PC-3 (cell line): ENCODE measurements at regions not wholly inside any gene's neighbourhood (a gene's known extent, or its start where the extent isn't known, plus 50 kb on each side); places are given as distances from the start of the nearest gene placed in this dataset.

Experiments used
- ATAC-seq: fragments of 200-7000 bp; cut with Tn5 transposase; 2 replicates; pipeline ENCODE4 v1.9.1; 2020; ENCODE audit warnings: mild to moderate bottlenecking, moderate library complexity
- BruUV-seq: library from RNA; stranded (reverse); fragments of 400-500 nt; replicated peaks from 2 replicates; lab custom pipeline; 2021; lab: Mats Ljungman, UMichigan
- CTCF ChIA-PET: fragments of 300-600 bp; sonication (Branson Sonifier 250); formaldehyde crosslinking; loops from one replicate; lab custom pipeline; 2022; ENCODE audit warnings: antibody characterized with exemption; lab: Charles Lee
- POLR2A ChIA-PET: fragments of 300-600 bp; sonication (Branson Sonifier 250); formaldehyde crosslinking; loops from one replicate; lab custom pipeline; 2022; ENCODE audit warnings: antibody characterized with exemption; ENCODE audit not compliant: unreplicated experiment; lab: Charles Lee
- DNase-seq: peaks from one replicate; pipeline ENCODE4 v3.0.0-alpha.2; 2015
- H2AFZ ChIP-seq: fragments of 300-600 bp; sonication (generic); 2 replicates; pipeline ENCODE4 v1.6.0; 2016; ENCODE audit warnings: antibody characterized with exemption, low read length
- H3F3A ChIP-seq: fragments of 300-600 bp; sonication (generic); one replicate; pipeline ENCODE4 v1.6.0; 2017; ENCODE audit warnings: antibody characterized with exemption, low read length, control low read depth, mild to moderate bottlenecking; ENCODE audit not compliant: unreplicated experiment
- H3K27ac ChIP-seq: fragments of 300-600 bp; sonication (generic); 2 replicates; pipeline ENCODE4 v1.5.1; 2016; ENCODE audit warnings: mild to moderate bottlenecking, low read length
- H3K27me3 ChIP-seq: fragments of 300-600 bp; sonication (generic); 2 replicates; pipeline ENCODE4 v1.6.1; 2016; ENCODE audit warnings: low read length, mixed read lengths
- H3K36me3 ChIP-seq: fragments of 300-600 bp; sonication (generic); 2 replicates; pipeline ENCODE4 v1.6.1; 2016; ENCODE audit warnings: low read depth, mixed run types, low read length, mixed read lengths
- H3K4me1 ChIP-seq: fragments of 300-600 bp; sonication (generic); 2 replicates; pipeline ENCODE4 v1.5.1; 2016; ENCODE audit warnings: low read length; ENCODE audit not compliant: insufficient read depth
- H3K4me2 ChIP-seq: fragments of 300-600 bp; sonication (generic); 2 replicates; pipeline ENCODE4 v1.6.0; 2016; ENCODE audit warnings: low read length
- H3K4me3 ChIP-seq: fragments of 300-600 bp; sonication (generic); 2 replicates; pipeline ENCODE4 v1.5.1; 2016; ENCODE audit warnings: mild to moderate bottlenecking, low read length, mixed read lengths
- H3K79me2 ChIP-seq: fragments of 300-600 bp; sonication (generic); 2 replicates; pipeline ENCODE4 v1.6.1; 2017; ENCODE audit warnings: low read length, mixed read lengths
- H3K9ac ChIP-seq: fragments of 300-600 bp; sonication (generic); 2 replicates; pipeline ENCODE4 v1.6.0; 2016; ENCODE audit warnings: mild to moderate bottlenecking, low read length
- H3K9me2 ChIP-seq: fragments of 300-600 bp; sonication (generic); replicated peaks from 2 replicates; pipeline ENCODE4 v1.6.1; 2016; ENCODE audit warnings: mixed run types, low read length, mixed read lengths
- H3K9me3 ChIP-seq: fragments of 300-600 bp; sonication (generic); 2 replicates; pipeline ENCODE4 v1.6.1; 2016; ENCODE audit warnings: low read length, mixed read lengths
- H4K20me1 ChIP-seq: fragments of 300-600 bp; sonication (generic); 2 replicates; pipeline ENCODE4 v1.6.1; 2016; ENCODE audit warnings: low read length, mixed read lengths
- EZH2 ChIP-seq: fragments of 300-600 bp; sonication (generic); IDR thresholded peaks from one replicate; pipeline ENCODE4 v1.6.1; 2017; ENCODE audit warnings: antibody characterized with exemption, mild to moderate bottlenecking, low read length; ENCODE audit not compliant: unreplicated experiment
- EZH2phosphoT487 ChIP-seq: fragments of 300-600 bp; sonication (generic); IDR thresholded peaks from 2 replicates; pipeline ENCODE4 v1.6.1; 2018; ENCODE audit warnings: mild to moderate bottlenecking, antibody characterized with exemption, low read length, borderline replicate concordance
- intact Hi-C: fragments of 100-400 bp; cut with micrococcal nuclease; formaldehyde crosslinking; loops from 2 replicates; pipeline ENCODE4 v1.9.0; 2023
- TF ChIP-seq, protein P1 (sequence below): fragments of 300-600 bp; sonication (generic); conservative IDR thresholded peaks from 2 replicates; pipeline ENCODE4 v1.5.1; 2017; ENCODE audit warnings: antibody characterized with exemption, low read depth, mild to moderate bottlenecking, low read length

DNA sequence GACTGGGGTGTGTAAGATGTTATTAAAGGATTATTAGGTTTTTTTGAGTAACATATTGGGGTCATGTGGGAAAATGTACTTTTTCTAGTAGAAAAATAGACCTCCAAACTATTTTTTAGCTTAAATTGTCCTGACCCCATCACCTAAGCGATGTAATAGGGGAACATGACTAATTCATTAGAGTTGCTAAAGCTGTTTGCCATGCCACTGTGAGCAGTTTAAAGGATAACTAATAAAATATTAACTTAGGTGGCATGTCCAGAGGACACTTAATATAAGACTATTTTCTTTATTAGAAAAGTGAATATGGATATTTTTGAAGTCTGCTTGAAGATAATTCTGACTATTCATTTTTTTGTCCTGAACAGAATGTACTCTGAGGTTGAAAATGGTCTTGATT lies 545.9 kb upstream of the BTBD3 start:
- intact Hi-C loops: no loop called here
- no peak overlapping the region for H3K27ac ChIP-seq
- ATAC-seq: no peak

DNA sequence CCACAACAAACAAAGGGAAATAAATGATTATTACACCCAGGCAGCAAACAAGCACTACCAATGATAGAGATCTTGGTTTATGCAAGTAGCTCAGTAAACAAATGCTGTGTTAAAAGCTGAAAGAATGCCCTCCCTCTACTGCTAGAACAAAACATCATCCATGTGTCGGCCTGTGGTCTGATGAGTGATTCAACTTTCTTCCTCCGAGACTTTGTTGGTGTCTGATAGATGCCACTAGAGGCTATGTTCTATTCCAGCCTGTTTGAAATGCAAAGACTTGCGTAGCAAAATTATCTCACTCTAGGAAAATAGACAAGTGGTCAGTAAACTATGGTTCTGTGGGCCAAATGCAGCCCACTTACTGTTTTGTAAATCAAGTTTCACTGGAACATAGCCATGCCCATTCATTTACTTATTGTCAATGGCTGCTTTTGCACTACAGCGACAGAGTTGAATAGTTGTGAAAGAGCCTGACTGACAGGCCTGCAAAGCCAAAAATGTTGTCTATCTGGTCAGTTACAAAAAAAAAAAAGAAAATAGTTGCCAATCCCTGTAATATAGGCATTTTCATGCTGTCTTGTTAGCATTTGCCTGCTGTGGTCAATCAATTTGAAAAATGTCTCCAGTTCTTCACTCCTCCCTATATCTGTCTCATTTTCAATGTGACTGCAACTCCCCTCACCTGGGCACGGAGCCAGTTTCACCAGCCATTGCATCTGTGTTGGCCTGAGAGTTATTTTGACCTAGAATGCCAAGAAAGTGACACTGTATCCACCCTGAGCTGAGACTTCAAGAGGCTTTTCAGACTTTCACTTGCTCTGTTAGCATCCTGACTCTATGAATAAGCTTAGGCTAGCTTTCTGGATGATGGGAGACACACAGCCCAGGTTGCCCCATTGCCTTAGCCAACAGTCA lies 544.6 kb upstream of the BTBD3 start:
- H3K9me3 ChIP-seq: no peaks in the 10 kb centered on the region
- TF ChIP-seq, protein P1, sequence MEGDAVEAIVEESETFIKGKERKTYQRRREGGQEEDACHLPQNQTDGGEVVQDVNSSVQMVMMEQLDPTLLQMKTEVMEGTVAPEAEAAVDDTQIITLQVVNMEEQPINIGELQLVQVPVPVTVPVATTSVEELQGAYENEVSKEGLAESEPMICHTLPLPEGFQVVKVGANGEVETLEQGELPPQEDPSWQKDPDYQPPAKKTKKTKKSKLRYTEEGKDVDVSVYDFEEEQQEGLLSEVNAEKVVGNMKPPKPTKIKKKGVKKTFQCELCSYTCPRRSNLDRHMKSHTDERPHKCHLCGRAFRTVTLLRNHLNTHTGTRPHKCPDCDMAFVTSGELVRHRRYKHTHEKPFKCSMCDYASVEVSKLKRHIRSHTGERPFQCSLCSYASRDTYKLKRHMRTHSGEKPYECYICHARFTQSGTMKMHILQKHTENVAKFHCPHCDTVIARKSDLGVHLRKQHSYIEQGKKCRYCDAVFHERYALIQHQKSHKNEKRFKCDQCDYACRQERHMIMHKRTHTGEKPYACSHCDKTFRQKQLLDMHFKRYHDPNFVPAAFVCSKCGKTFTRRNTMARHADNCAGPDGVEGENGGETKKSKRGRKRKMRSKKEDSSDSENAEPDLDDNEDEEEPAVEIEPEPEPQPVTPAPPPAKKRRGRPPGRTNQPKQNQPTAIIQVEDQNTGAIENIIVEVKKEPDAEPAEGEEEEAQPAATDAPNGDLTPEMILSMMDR: no peak
- no peak for TF ChIP-seq EZH2phosphoT487
- TF ChIP-seq EZH2: no peak
- ChIA-PET POLR2A (interaction anchor here (0.6 kb wide), 1 partner anchor 312 kb away, joined by 6 read pairs; no protein-coding TSS in a partner anchor), CTCF (no interaction called here)
- H3F3A ChIP-seq: no peaks in the 10 kb centered on the region
- H3K27ac ChIP-seq: no peak overlapping the region
- no peak overlapping the region for H3K9ac ChIP-seq
- no peak overlapping the region for H2AFZ ChIP-seq
- H3K79me2 ChIP-seq: no peaks in the 10 kb centered on the region
- no peaks in the 10 kb centered on the region for H3K36me3 ChIP-seq
- peaks cover 8% of the 10 kb centered on the region; the same call in 1 of the 2 replicates for H3K4me1 ChIP-seq
- H4K20me1 ChIP-seq: no peaks in the 10 kb centered on the region
- DNase-seq: no peak
- no peaks in the 10 kb centered on the region; the same call in 1 of the 2 replicates for H3K9me2 ChIP-seq
- intact Hi-C loops: no loop called here
- no peak for ATAC-seq
- no peak overlapping the region for H3K4me3 ChIP-seq
- BruUV-seq: no TSS peak
- no peak overlapping the region for H3K4me2 ChIP-seq
- no peaks in the 10 kb centered on the region for H3K27me3 ChIP-seq

More for the DNA sequence above, 545.9 kb upstream of the BTBD3 start:
- POLR2A ChIA-PET: no interaction called here
- TF ChIP-seq, protein P1: no peak
- TF ChIP-seq EZH2phosphoT487: no peak
- TF ChIP-seq EZH2: no peak
- no TSS peak for BruUV-seq
- no peaks in the 10 kb centered on the region for H3K36me3 ChIP-seq
- peaks cover 8% of the 10 kb centered on the region; the same call in 1 of the 2 replicates for H3K4me1 ChIP-seq
- no peaks in the 10 kb centered on the region; the same call in 1 of the 2 replicates for H3K9me2 ChIP-seq
- H3K9ac ChIP-seq: no peak overlapping the region
- no peaks in the 10 kb centered on the region for H3K9me3 ChIP-seq
- H2AFZ ChIP-seq: no peak overlapping the region
- no peak overlapping the region for H3K4me2 ChIP-seq
- DNase-seq: no peak
- no peaks in the 10 kb centered on the region for H4K20me1 ChIP-seq
- no peaks in the 10 kb centered on the region for H3F3A ChIP-seq
- H3K27me3 ChIP-seq: no peaks in the 10 kb centered on the region
- H3K79me2 ChIP-seq: no peaks in the 10 kb centered on the region
- CTCF ChIA-PET: no interaction called here
- no peak overlapping the region for H3K4me3 ChIP-seq

DNA sequence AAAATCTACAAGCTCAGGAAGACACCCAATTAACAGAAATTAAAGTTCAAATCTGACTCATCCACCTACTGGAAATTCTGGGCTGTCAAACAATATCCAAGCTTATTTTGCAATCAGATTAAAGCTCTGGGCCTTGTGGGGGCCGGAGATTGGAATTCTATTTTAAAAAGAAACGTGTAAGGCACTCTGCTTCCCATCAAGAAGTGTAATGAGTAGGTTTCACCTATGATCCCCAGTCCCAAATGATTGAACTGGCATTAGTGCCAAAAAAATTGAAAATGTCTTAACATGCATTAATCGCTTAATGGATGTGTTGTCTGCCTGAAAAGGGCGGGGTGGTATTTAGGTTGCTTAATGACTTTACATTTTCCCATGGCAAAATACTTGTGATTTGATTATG lies 542.4 kb upstream of the BTBD3 start:
- no peaks in the 10 kb centered on the region for H3K9me2 ChIP-seq
- H3K4me2 ChIP-seq: no peak overlapping the region
- H3K27me3 ChIP-seq: no peaks in the 10 kb centered on the region
- H3K9ac ChIP-seq: no peak overlapping the region
- H3K4me3 ChIP-seq: no peak overlapping the region
- TF ChIP-seq, protein P1: no peak
- TF ChIP-seq EZH2phosphoT487 (no peak), EZH2 (no peak)
- H3K79me2 ChIP-seq: no peaks in the 10 kb centered on the region
- ATAC-seq (no peak), DNase-seq (no peak)
- H3K27ac ChIP-seq: no peak overlapping the region
- H3K9me3 ChIP-seq: no peaks in the 10 kb centered on the region
- no TSS peak for BruUV-seq
- no peaks in the 10 kb centered on the region for H4K20me1 ChIP-seq
- no peak overlapping the region for H2AFZ ChIP-seq
- no peaks in the 10 kb centered on the region for H3K36me3 ChIP-seq
- ChIA-PET CTCF (no interaction called here), POLR2A (no interaction called here)
- intact Hi-C loops: no loop called here
- no peaks in the 10 kb centered on the region for H3F3A ChIP-seq
- H3K4me1 ChIP-seq: peaks cover 8% of the 10 kb centered on the region; the same call in 1 of the 2 replicates
